GM06990 (cell line): ENCODE measurements at regions not wholly inside any gene's neighbourhood (a gene's known extent, or its start where the extent isn't known, plus 50 kb on each side); places are given as distances from the start of the nearest gene placed in this dataset.

Experiments used
- DNase-seq: peaks from one replicate; pipeline ENCODE4 v3.0.0-alpha.2; 2011; ENCODE audit not compliant: insufficient read length; ENCODE audit errors: extremely low read depth
- H3K27me3 ChIP-seq: replicated peaks from 2 replicates; pipeline ENCODE4 v1.6.0; 2011; ENCODE audit warnings: low read length; ENCODE audit not compliant: control insufficient read depth, insufficient read depth
- H3K36me3 ChIP-seq: 2 replicates; pipeline ENCODE4 v1.5.1; 2011; ENCODE audit warnings: low read length; ENCODE audit not compliant: control insufficient read depth, insufficient read depth
- H3K4me3 ChIP-seq: replicated peaks from 2 replicates; pipeline ENCODE4 v1.5.1; 2011; ENCODE audit warnings: low read depth, mild to moderate bottlenecking, control low read depth, low read length
- CTCF ChIP-seq: IDR thresholded peaks from 2 replicates; pipeline ENCODE4 v1.5.1; 2011; ENCODE audit warnings: low read length, control low read depth, mild to moderate bottlenecking, inconsistent platforms; ENCODE audit not compliant: insufficient read depth, poor library complexity, severe bottlenecking

GRCh38 chr5:130815246-130815645 lies 349.8 kb downstream of the HINT1 start:
- TF ChIP-seq CTCF = no peak
- Histone ChIP-seq H3K36me3 (no peaks in the 10 kb centered on the region), H3K27me3 (no peaks in the 10 kb centered on the region), H3K4me3 (no peak overlapping the region)
- DNase-seq = no peak

- Histone ChIP-seq H3K27me3 (no peaks in the 10 kb centered on the region), H3K4me3 (no peak overlapping the region), H3K36me3 (no peaks in the 10 kb centered on the region)
- TF ChIP-seq CTCF = no peak
- DNase-seq = no peak
Observed at GRCh38 chr5:130808691-130809090, 356.4 kb downstream of the HINT1 start.

- Histone ChIP-seq H3K27me3 (no peaks in the 10 kb centered on the region), H3K4me3 (no peak overlapping the region), H3K36me3 (no peaks in the 10 kb centered on the region)
- TF ChIP-seq CTCF = no peak
- no peak for DNase-seq
Observed at GRCh38 chr5:130805648-130806047, 359.4 kb downstream of the HINT1 start.

- H3K4me3 ChIP-seq = no peak overlapping the region
- TF ChIP-seq CTCF = no peak
- no peak for DNase-seq
Observed at GRCh38 chr5:130805036-130805435, 360.0 kb downstream of the HINT1 start.

GRCh38 chr5:130801963-130802362 lies 363.1 kb downstream of the HINT1 start:
- no peak for TF ChIP-seq CTCF

More at GRCh38 chr5:130805036-130805435, 360.0 kb downstream of the HINT1 start:
- H3K27me3 ChIP-seq = no peaks in the 10 kb centered on the region
- H3K36me3 ChIP-seq = no peaks in the 10 kb centered on the region

GRCh38 chr5:130799015-130799414 lies 366.0 kb downstream of the HINT1 start:
- no peak for TF ChIP-seq CTCF
- no peak for DNase-seq

More at GRCh38 chr5:130801963-130802362, 363.1 kb downstream of the HINT1 start:
- Histone ChIP-seq H3K36me3 (no peaks in the 10 kb centered on the region), H3K4me3 (no peak overlapping the region), H3K27me3 (no peaks in the 10 kb centered on the region)
- DNase-seq = no peak

More at GRCh38 chr5:130799015-130799414, 366.0 kb downstream of the HINT1 start:
- Histone ChIP-seq H3K36me3 (no peaks in the 10 kb centered on the region), H3K4me3 (no peak overlapping the region), H3K27me3 (no peaks in the 10 kb centered on the region)
